HG02884 (cell line): ENCODE measurements at regions not wholly inside any gene's neighbourhood (a gene's known extent, or its start where the extent isn't known, plus 50 kb on each side); places are given as distances from the start of the nearest gene placed in this dataset.

ENCODE experiments used
- ATAC-seq: cut with Tn5 transposase; IDR thresholded peaks from one replicate; pipeline ENCODE4 v1.9.1; 2021; ENCODE audit warnings: mild to moderate bottlenecking, moderate library complexity; ENCODE audit not compliant: unreplicated experiment

DNA sequence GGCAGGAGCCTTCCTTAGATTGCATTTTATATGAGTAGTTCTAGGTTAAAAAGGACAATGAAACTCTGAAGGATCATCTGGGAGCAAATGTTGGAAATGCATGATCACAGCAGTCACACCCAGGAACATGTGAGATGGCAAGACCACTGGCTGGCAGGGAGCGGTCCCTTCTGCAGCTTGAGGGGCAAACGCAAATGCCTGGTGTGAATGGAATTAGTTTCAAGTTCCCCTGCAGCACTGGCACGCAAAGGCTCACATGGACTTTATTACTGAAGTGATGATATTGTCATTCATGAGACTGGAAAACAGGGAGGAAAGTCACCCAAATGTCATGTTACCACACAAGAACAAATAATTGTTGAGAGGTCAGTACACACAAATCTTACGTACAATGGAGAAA is 223.3 kb downstream of the FBXO15 start:
- ATAC-seq = no peak

- ATAC-seq = no peak
These were observed 223.8 kb downstream of the FBXO15 start for GRCh38 chr18:73923866-73924265.

DNA sequence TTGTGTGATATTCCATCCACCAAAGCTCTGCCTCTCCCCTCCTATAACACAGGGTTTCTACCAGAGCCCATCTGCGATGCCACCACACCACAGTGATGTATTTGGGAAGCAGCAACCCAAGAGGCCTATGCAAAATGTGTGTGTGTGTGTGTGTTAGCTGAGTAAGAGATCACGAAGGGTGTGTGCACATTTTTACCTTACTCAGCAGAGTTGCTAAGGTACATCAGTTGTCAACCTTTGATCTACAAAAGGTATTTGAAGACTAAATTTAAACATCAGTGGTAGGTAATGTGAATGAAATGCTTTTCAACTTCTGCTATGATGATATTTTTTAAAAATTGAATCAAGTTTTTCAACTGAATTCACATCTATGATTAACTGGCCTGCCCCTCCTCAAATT is 227.6 kb downstream of the FBXO15 start:
- no peak for ATAC-seq

- ATAC-seq = no peak
These were observed 228.8 kb downstream of the FBXO15 start for GRCh38 chr18:73918816-73919215.

DNA sequence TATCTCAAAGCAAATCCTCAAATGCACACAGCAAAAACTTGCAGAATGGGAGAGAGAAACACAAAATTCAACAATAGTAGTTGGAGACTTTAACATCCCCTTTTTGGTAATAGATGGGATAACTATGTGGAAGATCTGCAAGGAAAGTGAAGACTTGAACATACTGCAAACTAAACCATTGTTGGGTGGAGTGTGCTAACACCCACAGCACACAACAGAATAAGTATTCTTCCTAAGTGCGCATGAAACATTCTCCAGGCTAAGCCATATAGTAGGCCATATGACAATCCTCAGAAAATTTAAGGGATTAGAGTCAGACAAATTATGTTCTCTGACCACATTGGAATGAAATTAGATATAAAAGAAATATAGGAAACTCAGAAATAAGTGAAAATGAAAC is 230.6 kb downstream of the FBXO15 start:
- no peak for ATAC-seq

GRCh38 chr18:73913505-73913904 is 234.1 kb downstream of the FBXO15 start:
- ATAC-seq = no peak

DNA sequence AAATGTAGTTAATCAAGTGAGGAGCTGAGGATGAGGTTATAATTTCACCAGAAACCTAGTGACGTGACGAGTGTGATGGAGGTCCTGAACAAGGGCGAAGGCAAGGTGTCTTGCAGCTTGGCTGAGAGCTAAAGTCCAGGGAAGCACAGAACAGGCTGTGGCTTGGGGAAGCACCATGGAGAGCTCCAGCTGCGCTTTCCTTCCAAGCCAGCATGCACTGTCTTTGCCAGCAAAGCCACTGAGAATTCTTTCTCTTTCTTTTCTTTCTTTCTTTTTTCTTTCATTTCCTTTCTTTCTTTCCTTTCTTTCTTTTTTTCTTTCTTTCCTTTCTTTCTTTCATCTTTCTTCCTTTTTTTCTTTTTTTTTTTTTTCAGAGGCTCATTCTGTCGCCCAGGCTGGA is 239.3 kb downstream of the FBXO15 start:
- ATAC-seq = no peak

DNA sequence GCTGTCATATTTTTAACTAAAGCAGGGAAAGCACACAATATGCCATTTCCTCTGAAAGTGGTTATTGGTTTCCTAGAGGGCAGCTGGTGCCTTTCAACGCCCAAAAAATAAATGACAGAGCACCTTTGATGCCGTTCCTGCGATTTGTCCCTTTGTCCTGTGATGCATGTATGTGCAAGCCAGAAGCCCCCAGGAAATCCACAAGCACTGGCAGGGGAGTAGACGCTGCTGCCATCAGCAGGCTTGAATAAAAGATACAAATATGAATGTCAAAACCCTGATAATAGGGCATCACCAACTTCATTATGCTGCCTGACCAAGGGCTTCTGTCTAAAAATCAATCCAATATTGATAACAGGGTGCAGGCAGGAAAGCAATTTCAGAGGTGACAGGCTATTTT is 246.1 kb downstream of the FBXO15 start:
- ATAC-seq = no peak

DNA sequence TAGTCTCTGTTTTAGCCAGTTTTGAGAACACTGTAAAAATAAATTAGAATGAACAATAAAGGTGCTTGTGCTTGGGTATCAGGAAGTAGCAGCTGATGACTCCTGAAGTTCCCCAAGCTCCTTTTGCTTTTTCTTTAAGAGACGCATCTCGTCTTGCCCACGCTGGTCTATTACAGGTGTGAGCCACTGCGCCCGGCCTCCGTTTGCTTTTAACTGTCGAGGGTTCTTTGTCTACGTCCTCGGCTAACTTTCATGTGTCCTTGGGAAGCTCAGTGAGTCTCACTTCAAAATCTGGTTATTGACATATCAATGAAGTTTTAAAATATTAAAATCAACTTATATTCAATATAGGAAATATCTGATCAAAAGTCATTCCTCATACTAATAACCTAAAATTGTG is 246.5 kb downstream of the FBXO15 start:
- ATAC-seq = no peak

DNA sequence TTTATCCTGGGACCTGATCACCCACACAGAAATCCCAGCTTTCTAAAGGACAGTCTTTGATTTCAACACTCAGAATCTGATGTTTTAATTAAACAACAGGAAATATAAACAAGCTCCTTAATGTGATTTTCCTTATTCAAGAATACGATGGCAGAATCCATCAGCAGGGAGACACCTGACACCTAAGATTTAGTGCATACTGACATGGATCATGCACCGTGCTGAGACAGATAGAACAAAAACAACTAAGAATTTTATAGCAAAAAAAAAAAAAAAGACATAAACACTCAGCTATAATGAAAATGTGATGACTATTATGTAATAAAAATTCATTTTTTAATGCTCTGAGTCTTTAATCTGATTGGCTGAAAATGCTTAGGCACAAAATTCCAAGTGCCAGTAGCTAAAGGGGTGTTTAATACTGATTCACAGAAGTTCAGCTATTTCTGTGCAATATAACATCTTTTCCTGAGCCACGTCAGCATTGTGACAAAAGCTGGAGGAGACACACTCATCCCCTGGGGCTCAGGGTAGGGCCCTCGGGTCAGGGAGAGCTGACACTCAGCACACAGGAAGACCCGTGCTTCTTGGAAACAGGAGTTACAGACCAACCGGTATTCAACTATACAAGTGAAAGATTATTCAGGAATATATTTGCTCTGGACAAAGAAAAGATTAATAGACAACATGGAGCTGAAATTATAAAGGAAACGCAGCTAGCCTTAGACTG is 247.4 kb downstream of the FBXO15 start:
- ATAC-seq = no peak

DNA sequence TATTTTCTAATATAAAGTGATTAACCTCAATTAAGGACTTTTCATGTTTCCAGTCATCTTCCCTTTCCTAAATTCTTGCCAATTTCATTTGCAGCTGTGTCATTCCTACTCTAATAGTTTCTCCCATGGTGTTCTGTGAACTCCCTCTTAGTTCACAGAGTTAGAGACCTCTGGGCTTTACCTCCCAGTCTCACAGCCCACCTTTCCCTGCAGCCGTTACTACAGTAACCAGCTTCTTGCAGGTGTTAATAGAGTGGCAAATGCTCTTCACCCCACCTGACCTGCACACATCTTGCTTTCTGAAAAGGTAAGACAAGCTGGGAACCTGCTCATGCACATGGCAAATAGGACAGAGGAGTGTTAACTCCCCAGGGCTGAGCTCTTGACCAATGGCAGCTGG is 250.1 kb downstream of the FBXO15 start:
- no peak for ATAC-seq

DNA sequence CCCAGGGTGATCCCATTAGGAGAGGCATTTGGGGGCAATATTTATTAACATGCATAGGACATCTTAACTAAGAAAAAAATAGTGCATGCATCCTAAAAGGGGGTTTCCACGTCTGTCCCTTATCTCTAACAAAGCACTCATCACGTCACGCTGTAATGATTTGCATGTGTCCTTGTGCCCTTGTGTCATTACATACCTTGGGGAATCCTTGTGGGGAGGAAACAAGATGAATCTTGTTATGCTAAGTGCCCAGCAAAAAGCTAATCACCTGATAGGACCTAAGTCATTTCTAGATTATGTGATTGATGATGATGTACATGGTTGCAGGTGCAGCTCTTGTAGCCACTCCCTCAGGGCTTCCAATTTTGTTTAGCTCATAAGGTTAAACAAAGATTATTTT is 250.9 kb downstream of the FBXO15 start:
- ATAC-seq = no peak

DNA sequence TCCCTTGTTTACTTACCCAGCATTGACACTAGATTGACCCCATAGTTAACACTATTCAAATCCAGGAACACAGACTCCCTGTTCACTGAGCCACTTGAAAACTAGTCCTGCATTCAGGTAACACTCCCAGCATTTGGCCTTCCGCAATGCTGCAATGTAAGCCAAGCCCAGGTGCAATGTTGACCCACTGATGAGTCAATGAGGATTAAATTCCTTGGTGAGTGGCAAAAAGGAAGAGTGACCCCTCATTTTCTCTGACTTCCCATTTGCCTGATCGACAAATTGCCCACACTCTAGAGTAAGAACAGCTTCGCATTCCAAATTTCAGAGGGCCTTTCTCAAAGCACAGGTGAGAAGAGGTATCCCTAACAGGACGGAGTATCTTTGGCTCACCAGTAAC is 251.9 kb downstream of the FBXO15 start:
- no peak for ATAC-seq

- no peak for ATAC-seq
These were observed 253.8 kb downstream of the FBXO15 start for GRCh38 chr18:73893880-73894279.

- no peak for ATAC-seq
These were observed 255.8 kb downstream of the FBXO15 start for GRCh38 chr18:73891572-73892421.

DNA sequence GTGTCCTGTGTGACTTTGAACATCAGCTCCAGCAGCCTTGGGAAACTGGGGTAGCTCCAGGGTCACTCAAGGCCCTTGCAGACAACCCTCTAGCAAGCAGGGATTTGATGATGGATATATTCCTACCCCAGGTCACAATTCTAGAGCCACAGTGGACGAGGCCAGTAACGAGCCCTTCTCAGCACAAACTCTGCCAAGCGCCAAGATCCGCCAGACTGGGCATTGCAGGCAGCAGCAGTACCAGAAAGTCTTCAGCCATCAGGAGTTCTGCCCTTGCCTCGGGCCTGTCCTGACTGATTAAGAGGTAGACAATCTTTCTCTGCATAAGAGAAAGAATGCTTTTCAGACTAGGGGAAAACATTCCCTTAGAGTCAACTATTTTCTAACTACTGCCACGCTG is 259.1 kb downstream of the FBXO15 start:
- no peak for ATAC-seq

- no peak for ATAC-seq
These were observed 259.8 kb downstream of the FBXO15 start for GRCh38 chr18:73887801-73888200.

DNA sequence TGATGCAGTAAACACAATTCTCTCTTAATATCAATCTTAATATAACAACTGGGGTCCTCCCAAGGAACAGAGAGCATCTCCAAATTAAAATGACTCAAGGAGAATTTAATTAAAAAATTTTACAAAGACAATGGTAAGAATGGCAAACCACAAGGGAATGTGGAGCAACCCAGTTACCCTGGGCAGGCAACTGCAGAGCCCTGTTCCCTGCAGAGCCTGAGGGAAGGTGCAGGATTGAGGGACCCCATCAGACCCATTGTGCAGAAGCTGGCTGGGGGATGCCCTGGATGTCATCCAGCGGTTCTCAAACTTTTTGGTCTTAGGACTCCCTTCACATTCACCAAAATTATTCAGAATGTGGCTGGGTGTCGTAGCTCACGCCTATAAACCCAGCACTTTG is 262.8 kb downstream of the FBXO15 start:
- ATAC-seq = no peak

DNA sequence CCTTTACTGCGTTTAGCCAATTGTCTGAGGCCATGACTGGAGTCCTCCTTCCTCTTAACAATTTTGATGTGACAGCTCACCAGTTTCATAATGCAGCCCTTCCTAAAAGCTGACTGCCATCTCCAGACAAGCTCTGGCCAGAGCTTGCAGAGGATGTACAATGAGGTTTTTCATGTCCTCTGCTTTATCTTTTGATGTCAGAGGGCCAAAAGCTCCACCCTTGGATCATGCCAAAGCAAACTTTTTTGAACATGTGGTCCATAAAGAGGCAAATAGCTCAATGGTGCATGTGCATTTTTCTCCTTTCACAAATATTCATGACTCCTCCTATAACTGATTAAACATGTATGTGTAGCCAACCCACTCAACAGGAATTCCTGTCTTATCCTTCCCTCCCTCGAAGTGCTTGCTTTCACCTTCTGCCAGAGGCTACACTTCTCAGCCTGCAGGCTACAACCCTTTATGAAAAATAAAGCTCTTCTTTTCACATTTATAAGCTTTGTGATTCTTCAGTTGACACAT is 266.2 kb downstream of the FBXO15 start:
- ATAC-seq = no peak

- no peak for ATAC-seq
These were observed 267.2 kb downstream of the FBXO15 start for GRCh38 chr18:73880387-73880786.

DNA sequence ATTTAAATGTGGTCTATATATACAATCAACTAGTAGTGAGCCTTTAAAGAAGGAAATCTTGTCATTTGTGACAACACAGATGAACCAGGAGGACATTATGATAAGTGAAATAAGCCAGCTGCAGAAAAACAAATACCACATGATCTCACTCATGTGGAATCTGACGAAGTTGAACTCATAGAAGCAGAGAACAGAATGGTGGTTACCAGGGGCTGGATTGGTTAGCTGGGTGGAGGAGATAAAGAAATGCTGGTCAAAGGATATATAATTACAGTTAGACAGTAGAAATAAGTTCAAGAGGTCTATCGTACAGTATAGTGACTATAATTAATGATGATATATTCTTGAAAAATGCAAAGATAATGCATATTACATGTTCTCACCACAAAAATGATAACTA is 267.9 kb downstream of the FBXO15 start:
- ATAC-seq = no peak

DNA sequence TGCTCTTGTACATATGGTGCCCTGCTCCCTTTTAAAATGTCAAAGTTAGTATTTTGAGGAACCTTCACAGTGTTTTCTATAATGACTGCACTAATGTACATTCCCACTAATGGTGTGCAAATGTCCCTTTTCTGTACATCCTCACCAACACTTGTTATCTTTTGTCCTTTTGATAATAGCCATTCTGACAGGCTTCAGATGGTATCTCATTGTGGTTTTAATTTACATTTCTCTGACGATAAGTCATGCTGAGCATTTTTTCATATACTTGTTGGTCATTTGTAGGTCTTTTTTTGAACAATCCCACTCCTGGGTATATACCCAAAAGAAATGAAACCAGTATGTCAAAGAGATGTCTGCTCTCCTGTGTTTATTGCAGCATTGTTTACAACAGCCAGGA is 268.3 kb downstream of the FBXO15 start:
- ATAC-seq = no peak
